Retina (tissue), 1 donor: ENCODE measurements at regions not wholly inside any gene's neighbourhood (a gene's known extent, or its start where the extent isn't known, plus 50 kb on each side); places are given as distances from the start of the nearest gene placed in this dataset.
A peak's percentile ranks its signal among the peaks of the same experiment; 100 is the strongest.

ENCODE experiments used
- DNase-seq: peaks from one replicate; pipeline ENCODE4 v3.0.0-alpha.2; 2016

DNA sequence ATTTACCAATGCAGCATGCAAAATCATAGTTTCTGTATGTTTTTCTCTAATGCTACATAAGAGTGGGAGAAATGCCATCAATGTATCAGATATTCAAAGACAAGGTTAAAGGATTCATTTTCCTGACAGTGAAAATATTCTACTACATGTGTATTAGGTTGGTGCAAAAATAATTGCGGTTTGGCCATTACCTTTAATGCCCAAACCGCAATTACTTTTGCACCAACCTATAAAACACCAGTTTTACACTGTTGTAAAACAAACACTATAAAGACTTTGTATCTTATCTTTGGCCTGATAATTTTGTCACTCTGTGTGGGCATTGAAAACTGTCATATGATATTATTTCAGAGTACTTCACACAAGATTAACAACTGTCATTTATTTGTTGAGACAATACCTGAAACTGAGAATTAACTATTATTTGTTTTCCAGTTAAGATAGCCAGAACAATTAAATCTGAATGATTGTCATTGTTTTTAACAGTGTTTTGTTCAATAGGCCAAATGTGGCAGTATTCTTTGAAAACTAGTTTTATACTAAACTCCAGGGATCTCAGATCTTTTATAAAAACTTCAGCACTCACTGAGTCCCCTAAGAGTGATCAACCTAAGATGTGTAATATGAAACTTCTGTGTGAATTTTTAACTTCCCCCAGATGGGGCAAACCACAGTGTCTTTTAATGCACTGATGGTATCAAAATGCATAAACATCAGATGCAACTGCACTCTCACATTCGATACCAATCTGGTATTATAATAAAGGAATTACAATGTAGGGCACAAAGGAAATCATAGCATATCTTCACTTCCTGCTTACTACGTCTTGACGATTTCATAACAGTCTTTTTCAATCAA, 53.8 kb upstream of the FBN2 start:
- no peak for DNase-seq

GRCh38 chr5:128596071-128596470, 58.0 kb upstream of the FBN2 start:
- DNase-seq = no peak

DNA sequence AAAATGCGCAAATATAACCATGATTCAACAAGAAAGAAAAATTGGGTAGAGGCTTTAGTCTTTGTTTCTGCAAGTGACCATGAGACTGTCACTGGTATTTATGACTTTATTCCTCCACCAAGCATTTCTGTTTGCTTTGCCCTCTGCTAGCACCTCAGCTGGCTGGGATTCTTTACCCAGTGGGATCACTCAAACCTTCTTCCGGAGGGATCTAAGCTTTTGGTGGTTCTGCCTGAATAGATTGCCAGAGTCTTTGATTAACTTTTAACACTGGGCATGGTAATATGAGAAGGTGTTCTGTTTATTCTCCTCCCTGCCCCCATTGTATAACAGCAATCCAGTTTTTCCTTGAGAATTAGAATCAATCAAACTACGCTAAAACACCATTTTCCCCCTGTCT, 59.1 kb upstream of the FBN2 start:
- DNase-seq = no peak

- no peak for DNase-seq
Observed at GRCh38 chr5:128613128-128613527, 75.1 kb upstream of the FBN2 start.

GRCh38 chr5:128613766-128614165, 75.7 kb upstream of the FBN2 start:
- DNase-seq = no peak

- DNase-seq = no peak
Observed at GRCh38 chr5:128615578-128615977, 77.5 kb upstream of the FBN2 start.

DNA sequence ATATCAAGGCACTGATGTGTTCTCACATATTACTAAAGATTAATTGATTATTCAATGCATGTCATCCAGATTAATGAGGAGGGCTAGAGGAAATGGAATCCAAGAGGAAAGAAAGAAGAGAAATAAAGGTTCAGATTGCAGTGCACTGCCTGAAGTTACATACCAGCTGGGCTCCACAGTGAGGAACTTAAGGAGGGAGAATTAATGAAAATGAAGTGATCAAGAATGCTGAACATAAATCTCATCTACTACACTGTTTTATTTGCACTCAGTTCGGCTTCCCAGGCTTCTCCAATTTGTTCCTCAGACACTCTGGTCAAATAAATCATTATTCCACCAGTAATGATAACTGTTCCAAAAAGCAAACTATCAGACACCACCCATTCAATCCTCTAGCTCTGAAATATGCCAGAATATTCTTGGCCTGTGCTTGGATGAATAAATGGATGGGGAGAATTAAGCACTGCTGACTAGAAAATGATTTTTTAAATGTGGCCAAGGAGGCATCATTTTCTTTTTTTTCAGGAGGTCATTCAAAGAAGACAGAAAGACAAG, 88.6 kb upstream of the FBN2 start:
- DNase-seq = no peak

DNA sequence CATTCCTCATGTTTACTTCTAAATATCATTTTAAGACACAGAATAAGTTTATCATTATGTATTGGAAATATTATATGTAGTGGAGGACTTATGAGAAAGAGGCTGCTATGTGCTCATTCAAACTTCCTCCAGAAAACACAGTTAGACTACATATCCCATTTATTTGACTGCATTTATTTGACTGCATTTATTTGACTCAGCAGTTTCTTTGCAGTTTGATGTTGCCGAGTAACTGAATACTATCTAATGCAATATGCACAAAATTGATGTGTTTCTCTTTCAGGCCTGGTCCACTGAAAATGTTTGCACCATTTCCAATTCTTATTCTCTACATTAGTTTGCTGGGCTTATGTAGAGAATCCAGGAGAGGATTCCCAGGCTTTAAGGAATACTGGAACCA, 89.9 kb upstream of the FBN2 start:
- no peak for DNase-seq

DNA sequence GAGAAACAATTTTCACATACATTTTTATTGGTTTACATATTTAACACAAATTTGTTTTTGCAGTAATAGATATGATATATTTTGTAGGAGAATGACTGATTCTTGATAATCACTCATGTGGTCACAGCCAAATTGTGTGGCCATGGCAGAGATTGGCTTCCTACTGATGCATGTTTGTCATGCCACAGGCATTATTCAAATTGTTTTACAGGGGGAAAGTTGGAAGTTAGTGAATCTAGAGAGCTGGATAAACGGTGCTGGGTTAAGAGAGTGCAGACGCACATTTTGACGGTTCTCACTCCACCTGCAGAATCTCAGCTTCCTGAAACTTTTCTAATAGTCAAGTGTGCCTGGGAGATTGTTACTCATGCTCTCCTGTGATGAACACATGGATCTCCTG, 91.1 kb upstream of the FBN2 start:
- no peak for DNase-seq

DNA sequence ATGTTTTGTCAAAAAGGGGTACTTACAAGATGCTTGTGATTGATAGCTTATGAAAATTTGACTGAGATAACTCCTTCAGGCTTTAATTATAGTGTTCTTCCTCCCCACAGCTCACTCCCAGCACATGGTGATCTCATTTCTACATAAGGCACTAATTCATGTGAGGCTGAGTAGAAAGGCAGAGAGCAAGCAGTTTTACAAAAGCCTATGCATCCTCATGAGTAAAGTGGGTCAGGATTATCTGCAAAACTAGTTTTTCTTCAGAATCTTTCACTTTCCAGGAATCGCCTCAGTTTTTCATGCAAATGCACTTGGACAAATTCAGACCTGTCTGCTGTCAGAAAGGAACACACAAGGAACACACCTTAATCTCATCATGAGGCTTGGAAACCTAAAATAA, 92.1 kb upstream of the FBN2 start:
- no peak for DNase-seq

DNA sequence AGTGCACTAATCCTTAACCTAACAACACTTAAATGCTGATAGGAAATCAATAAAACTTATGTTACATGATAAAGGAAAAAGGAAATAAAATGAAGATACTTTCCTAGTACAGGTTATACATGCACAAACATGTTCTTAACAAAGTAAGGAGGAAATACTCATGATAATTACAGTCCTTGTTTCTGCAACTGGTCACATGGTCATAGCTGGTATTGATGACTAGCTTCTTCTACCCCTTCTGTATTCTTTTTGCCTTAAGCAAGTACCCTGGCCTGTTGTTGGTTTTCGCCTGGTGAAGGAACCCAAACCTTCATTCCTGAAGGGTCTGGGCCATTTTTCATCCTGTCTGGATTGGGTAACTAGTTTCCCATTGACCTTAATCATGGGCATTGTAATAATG, 93.7 kb upstream of the FBN2 start:
- DNase-seq = no peak

DNA sequence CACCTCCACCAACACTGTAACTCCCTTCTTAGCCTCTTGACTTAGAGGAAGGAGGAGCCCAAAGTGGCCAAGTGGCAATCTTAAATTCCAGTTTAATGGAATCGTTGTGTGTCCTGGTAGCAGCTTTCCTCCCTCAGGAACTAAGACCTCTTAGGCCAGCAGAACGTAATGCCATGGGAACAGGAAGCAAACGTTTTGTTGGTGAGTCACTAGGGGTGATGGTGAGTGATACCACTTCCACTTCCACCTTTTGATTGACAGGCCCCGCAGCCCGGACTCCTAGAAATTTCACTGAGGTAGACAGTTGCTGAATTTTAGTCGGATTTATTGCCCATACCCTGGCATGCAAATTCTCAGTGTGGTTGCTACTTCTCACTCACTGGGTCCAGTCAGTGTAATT, 94.2 kb upstream of the FBN2 start:
- no peak for DNase-seq

DNA sequence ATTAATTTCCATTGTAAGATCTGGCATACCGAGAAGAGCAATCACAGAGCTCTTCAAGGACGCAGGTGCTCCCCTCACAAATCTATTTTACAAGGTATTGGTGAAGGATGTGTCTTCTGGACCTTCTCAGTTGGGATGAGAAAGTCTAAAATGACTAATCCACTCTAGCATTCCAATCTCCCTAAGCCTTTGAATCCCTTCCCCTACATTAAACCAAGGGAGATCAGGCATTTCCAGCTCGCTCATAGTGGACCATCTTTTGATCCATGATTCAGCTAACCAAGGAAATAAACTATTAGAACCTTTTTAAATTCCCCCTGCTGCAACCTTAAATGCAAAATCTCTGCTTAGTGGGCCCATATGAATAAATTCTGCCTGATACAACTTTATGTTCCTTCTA, 95.9 kb upstream of the FBN2 start:
- no peak for DNase-seq

DNA sequence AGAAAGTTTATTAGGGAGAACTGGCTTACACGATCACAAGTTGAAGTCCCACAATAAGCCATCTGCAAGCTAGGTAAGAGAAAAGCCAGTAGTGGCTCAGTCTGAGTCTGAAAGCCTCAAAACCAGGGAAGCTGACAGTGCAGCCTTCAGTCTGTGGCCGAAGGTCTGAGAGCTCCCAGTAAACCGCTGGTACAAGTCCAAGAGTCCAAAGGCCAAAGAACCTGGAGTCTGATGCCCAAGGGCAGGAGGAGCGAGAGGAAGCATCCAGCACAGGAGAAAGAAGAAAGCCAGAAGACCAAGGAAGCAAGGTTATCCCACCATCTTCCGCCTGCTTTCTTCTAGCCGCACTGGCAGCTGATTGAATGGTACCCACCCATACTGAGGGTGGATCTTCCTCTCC, 97.3 kb upstream of the FBN2 start:
- no peak for DNase-seq

DNA sequence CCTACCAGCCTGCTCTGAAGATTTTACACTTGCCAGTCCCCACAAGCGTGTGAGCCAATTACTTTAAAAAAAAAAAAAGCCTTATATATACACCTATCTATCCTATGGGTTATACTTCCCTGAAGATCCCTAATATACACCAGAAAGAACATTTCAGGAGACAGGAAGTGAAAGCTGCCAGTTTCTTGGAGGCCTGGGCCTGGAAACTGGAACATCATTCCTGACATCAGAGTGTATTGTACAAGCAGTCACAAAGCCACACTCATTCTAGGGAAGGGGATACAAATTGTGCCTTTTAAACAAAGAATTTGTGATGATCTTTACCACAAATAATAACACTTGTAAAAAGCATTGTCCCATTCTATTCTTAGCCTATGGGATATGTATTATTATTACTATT, 98.3 kb upstream of the FBN2 start:
- no peak for DNase-seq

DNA sequence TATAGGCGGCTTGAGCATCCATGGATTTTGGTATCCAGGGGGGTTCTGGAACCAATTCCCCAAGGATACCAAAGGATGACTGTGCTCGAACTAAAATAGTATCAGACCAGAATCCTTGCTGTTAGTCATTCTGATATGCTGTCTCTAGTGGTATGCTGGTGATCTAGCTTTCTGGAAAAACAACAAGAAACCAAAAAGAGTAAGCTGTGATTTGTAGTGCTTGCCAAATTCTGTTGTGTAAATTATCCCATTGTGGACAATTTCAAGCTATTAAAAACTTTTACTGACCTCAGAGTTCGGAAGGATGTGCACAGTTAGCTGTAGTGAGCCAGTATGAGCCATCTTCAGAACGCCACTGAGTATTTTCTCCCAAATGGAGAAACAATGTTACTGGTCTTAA, 99.0 kb upstream of the FBN2 start:
- no peak for DNase-seq

GRCh38 chr5:128641861-128642260, 103.8 kb upstream of the FBN2 start:
- no peak for DNase-seq

DNA sequence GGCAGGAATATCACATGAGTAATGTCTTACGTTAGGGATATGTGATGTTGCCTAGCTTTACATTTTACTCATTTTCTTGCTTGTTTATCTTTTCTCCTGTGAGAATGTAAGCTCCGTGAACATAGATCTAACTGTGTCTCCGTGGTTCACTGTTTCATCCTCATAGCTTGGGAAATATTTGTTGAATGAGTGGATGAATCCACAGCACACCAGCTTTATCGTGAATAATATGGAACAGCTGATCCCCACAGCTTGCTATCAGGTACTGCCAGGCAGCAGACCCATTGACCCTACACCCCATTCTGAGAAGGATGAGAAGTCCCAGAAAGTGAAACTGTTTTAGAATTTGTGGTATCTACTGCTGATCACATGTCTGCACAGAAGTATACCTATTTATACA, 106.8 kb upstream of the FBN2 start:
- peak; percentile 11 for DNase-seq

GRCh38 chr5:128645581-128645980, 107.5 kb upstream of the FBN2 start:
- peak; percentile 27 for DNase-seq

DNA sequence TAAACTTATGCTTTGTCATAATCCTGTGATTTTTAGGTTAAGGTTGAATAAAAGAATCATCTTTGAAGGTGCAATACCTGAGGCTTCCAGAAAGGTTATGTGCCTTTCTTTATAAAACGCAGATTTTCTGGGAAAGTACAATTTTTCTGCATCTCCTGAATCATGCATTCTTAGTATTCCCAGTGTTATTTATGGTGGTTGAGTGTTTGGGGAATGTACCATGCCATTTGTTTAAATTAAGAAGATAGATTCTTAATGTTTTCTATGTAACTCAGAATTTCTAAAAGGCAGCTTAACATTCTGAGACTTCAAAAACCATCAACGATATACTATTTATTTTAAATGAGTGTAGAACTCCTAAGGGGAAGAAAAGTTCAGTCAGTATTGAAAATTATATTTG, 108.1 kb upstream of the FBN2 start:
- no peak for DNase-seq

DNA sequence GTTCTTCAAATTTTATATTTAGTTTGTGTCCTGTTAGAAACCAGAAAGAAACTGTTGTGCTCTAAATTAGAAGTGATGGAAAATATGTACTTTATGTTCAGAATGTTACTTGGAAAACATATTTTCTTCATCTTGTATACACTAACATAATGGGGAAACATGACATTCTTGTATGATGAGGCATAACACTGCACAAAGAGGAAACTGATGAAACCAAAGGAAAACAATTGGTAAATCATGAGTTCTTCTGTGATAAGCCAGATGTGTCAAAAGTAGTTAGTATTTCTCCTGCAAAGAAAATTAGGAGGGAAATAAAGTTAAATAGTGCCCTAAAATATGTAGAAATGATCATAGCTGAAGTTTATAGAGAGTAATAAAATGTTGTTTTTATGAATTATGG, 111.1 kb upstream of the FBN2 start:
- no peak for DNase-seq

- no peak for DNase-seq
Observed at GRCh38 chr5:128662997-128663396, 125.0 kb upstream of the FBN2 start.

- DNase-seq = no peak
Observed at GRCh38 chr5:128665747-128666355, 127.8 kb upstream of the FBN2 start.

- no peak for DNase-seq
Observed at GRCh38 chr5:128667152-128667551, 129.1 kb upstream of the FBN2 start.

- no peak for DNase-seq
Observed at GRCh38 chr5:128667751-128668150, 129.7 kb upstream of the FBN2 start.
